ENCODE measurements at regions not wholly inside any gene's neighbourhood (a gene's known extent, or its start where the extent isn't known, plus 50 kb on each side); places are given as distances from the start of the nearest gene placed in this dataset.

DNA sequence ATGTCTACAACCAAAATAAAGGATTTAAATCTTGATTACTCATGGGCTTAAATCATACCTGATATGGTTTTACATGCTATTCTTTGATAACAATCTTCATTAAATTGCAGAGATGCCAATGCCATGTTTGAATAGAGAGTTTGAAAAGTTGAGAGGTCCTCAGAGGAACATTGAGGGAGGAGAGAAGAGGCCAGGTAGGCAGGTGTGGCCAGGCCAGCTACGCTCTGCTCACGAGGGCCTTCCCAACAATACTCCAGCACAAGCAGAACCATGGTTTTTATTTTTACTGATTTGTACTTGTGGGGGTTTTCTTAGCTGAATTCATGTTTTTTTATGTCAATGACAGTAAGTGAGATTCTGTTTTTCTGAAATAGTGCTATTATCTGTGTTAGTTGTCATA is 158.1 kb upstream of the RFC3 start:
- no peak overlapping the region for H3K27ac ChIP-seq (ENCODE audit: insufficient read length, low read depth, low read length)
- no peaks in the 10 kb centered on the region for H3K27me3 ChIP-seq (ENCODE audit: insufficient read depth, low read length)
- no peaks in the 10 kb centered on the region for H3K23me2 ChIP-seq (ENCODE audit: insufficient read length, low read depth, low read length, poor library complexity, severe bottlenecking)
- no peak overlapping the region for H3K14ac ChIP-seq (ENCODE audit: insufficient read depth, low read length)
- no peak overlapping the region for H3K4ac ChIP-seq (ENCODE audit: low read depth, low read length)
- H2BK20ac ChIP-seq (ENCODE audit: low read depth, low read length, poor library complexity, severe bottlenecking): no peak overlapping the region
- no peaks in the 10 kb centered on the region for H3K9me3 ChIP-seq (ENCODE audit: control insufficient read depth, low read depth, low read length)
- no peaks in the 10 kb centered on the region for H4K20me1 ChIP-seq (ENCODE audit: control insufficient read depth, insufficient read depth, insufficient read length)
- no peak overlapping the region for H3K18ac ChIP-seq (ENCODE audit: insufficient read length, low read depth, low read length)
- no peak overlapping the region for H3T11ph ChIP-seq (ENCODE audit: low read length)
- no peak overlapping the region for H4K5ac ChIP-seq (ENCODE audit: insufficient read length, low read depth, low read length)
- no peak overlapping the region for H2BK120ac ChIP-seq (ENCODE audit: low read depth, low read length, poor library complexity, severe bottlenecking)
- H3K79me1 ChIP-seq (ENCODE audit: insufficient read depth, low read depth, low read length, poor library complexity, severe bottlenecking): no peaks in the 10 kb centered on the region
- H2BK12ac ChIP-seq (ENCODE audit: insufficient read length, low read depth, low read length): no peak overlapping the region
- no peak for DNase-seq
- Mint-ChIP-seq H3K27ac (no peak overlapping the region), H3K4me1 (peaks cover 0 to 5% of the 10 kb centered on the region in 2 experiments; a peak in 1 of 4 replicates), H3K9me3 (peaks cover 0 to 4% of the 10 kb centered on the region in 2 experiments; a peak in 2 of 5 replicates), H3K36me3 (ENCODE audit: insufficient read depth in 1 of 3, low read depth in 3 of 3) (peaks cover 2 to 9% (median 2%) of the 10 kb centered on the region in 3 experiments; a peak in 3 of 7 replicates), H3K27me3 (ENCODE audit: low read depth) (no peaks in the 10 kb centered on the region; the same call in 1 of the 2 replicates), H3K4me3 (no peak overlapping the region)
- no peak overlapping the region for H2AFZ ChIP-seq (ENCODE audit: low read length)
- no CpG with 5 or more reads among the region's 2 CpGs for WGBS (ENCODE audit: extremely low coverage, insufficient read length, low lambda C conversion rate)
- H3K4me1 ChIP-seq (ENCODE audit: insufficient read depth, low read length): no peaks in the 10 kb centered on the region
- no peak overlapping the region for H3K9ac ChIP-seq (ENCODE audit: extremely low read depth, insufficient read length, low read length)
- no peak overlapping the region for H4K8ac ChIP-seq (replicated peaks; ENCODE audit: insufficient read length, low read depth, low read length)
- H3K56ac ChIP-seq (ENCODE audit: insufficient read length, low read depth, low read length): no peak overlapping the region
- no peak overlapping the region for H4K91ac ChIP-seq (ENCODE audit: insufficient read length, low read depth, low read length)
- no peak overlapping the region for H3K4me2 ChIP-seq (ENCODE audit: insufficient read depth, insufficient read length, low read length)
- no peak overlapping the region for H2AK5ac ChIP-seq (ENCODE audit: insufficient read length, low read length)
- H2BK5ac ChIP-seq (ENCODE audit: insufficient read length, low read length): no peak overlapping the region
- no peak overlapping the region for H2BK15ac ChIP-seq (ENCODE audit: low read depth, low read length)
- TF ChIP-seq, protein P1, sequence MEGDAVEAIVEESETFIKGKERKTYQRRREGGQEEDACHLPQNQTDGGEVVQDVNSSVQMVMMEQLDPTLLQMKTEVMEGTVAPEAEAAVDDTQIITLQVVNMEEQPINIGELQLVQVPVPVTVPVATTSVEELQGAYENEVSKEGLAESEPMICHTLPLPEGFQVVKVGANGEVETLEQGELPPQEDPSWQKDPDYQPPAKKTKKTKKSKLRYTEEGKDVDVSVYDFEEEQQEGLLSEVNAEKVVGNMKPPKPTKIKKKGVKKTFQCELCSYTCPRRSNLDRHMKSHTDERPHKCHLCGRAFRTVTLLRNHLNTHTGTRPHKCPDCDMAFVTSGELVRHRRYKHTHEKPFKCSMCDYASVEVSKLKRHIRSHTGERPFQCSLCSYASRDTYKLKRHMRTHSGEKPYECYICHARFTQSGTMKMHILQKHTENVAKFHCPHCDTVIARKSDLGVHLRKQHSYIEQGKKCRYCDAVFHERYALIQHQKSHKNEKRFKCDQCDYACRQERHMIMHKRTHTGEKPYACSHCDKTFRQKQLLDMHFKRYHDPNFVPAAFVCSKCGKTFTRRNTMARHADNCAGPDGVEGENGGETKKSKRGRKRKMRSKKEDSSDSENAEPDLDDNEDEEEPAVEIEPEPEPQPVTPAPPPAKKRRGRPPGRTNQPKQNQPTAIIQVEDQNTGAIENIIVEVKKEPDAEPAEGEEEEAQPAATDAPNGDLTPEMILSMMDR (conservative IDR thresholded peaks at IDR 0.05): no peak
- no peak overlapping the region for H3K23ac ChIP-seq (ENCODE audit: insufficient read length, low read depth, low read length)
- H3K79me2 ChIP-seq (ENCODE audit: insufficient read depth, low read length): no peaks in the 10 kb centered on the region
